ENCODE measurements at regions not wholly inside any gene's neighbourhood (a gene's known extent, or its start where the extent isn't known, plus 50 kb on each side); places are given as distances from the start of the nearest gene placed in this dataset.

DNA sequence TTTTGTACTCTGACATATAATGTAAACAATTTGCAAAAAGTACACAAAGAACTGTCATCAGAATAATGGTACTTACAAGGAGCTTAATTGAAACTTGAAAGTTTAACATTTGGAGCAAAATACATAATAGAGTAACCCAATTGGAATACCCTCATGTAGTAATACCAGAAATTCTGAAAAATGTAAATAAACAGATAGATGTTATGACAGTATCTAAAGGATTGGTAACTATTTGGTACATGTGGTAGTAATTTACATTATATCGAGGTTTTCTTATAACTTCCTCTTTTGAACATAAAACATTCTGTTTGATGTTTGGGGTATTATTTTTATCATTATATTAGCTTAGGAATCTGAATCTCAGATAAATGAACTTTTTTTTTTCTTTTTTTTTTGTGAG is 211.7 kb upstream of the ELL2 start:
- TF ChIP-seq, protein P1, sequence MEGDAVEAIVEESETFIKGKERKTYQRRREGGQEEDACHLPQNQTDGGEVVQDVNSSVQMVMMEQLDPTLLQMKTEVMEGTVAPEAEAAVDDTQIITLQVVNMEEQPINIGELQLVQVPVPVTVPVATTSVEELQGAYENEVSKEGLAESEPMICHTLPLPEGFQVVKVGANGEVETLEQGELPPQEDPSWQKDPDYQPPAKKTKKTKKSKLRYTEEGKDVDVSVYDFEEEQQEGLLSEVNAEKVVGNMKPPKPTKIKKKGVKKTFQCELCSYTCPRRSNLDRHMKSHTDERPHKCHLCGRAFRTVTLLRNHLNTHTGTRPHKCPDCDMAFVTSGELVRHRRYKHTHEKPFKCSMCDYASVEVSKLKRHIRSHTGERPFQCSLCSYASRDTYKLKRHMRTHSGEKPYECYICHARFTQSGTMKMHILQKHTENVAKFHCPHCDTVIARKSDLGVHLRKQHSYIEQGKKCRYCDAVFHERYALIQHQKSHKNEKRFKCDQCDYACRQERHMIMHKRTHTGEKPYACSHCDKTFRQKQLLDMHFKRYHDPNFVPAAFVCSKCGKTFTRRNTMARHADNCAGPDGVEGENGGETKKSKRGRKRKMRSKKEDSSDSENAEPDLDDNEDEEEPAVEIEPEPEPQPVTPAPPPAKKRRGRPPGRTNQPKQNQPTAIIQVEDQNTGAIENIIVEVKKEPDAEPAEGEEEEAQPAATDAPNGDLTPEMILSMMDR (IDR thresholded peaks at IDR 0.05) = no peak
- no peak for TF ChIP-seq EP300 (IDR thresholded peaks at IDR 0.05)

Measured in gastroesophageal sphincter (tissue), 3 donors.